ENCODE measurements at regions not wholly inside any gene's neighbourhood (a gene's known extent, or its start where the extent isn't known, plus 50 kb on each side); places are given as distances from the start of the nearest gene placed in this dataset.
"Not testable (repeated sequence)": the region's sequence is repeated elsewhere in the genome, so short reads cannot be mapped to it uniquely, and the experiment has no call there.

DNA sequence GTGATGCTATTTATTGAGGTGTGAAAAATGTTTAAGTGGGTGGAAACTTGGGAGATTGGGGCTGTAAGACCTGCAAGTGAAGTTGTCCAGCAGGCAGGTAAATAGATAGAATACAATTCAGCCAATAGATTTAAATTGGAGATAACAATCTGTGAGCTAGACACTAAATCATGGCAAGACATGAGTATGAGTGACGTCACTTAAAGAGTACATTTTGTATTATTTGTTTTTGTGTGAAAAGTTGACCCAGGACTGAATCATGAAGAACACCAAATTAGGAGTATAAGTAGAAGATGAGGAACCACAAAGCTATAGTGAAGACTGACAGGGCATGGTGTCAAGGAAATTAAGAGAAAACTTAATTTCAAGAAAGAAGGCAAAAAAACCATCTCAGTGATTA lies 249.1 kb upstream of the SEMA3C start:
- DNase-seq: no peak

DNA sequence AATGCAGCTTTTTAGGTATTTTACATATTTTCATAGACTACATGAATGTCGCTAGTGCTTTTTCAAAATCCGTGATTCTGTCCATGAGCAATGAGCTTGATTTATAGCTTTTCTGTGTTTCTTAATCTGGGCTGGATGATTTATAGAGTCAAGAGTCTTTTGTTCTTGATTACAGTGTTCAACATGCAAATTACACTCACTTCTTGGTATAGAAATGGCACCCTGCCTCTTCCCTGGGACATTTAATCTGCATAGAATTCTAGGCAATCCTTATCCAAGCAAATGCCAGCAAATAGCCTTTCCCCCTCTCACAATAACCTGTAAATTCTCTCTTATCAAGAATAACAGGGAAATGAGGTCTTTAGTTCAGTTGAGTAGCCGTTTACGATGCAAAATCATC lies 246.2 kb upstream of the SEMA3C start:
- DNase-seq: no peak

DNA sequence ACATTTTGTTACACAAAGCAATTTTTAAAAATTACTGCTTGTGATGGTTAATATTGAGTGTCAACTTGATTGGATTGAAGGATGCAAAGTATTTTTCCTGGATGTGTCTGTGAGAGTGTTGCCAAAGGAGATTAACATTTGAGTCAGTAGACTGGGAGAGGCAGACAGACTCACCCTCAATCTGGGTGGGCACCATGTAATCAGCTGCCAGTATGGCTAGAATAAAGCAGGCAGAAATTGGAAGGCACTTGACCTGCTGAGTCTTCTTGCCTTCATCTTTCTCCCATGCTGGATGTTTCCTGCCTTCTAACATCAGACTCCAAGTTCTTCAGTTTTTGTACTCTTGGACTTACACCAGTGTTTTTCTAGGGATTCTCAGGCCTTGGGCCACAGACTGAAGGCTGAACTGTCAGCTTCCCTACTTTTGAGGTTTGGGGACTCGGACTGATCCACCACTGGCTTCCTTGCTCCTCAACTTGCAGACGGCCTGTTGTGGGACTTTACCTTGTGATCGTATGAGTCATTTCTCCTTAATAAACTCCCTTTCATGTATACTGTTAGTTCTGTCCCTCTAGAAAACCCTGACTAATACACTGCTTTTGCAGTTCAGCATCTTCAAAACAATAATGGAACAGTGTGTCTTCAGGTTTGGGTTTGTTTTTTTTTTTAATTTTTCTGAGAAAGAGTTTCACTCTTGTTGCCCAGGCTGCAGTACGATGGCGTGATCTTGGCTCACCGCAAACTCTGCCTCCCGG lies 244.1 kb upstream of the SEMA3C start:
- DNase-seq: no peak

DNA sequence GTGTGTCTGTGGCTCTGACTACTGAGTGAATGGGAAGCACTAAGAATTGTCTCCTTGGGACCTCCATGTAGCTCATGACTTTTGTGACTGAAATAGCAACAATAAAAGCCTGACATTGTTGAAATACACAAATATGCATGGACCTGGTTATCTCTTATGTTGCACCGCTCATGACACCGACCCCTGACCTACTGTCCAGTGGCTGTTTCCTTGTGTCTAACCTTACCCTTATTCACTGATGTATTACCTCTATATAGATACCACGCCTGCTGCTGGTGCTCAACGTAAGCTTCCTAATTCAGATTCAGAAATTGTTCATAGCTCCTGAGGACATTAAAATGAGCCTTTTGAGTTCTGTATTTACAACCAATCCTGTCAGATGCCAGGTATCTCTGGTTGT lies 243.4 kb upstream of the SEMA3C start:
- no peak for DNase-seq

DNA sequence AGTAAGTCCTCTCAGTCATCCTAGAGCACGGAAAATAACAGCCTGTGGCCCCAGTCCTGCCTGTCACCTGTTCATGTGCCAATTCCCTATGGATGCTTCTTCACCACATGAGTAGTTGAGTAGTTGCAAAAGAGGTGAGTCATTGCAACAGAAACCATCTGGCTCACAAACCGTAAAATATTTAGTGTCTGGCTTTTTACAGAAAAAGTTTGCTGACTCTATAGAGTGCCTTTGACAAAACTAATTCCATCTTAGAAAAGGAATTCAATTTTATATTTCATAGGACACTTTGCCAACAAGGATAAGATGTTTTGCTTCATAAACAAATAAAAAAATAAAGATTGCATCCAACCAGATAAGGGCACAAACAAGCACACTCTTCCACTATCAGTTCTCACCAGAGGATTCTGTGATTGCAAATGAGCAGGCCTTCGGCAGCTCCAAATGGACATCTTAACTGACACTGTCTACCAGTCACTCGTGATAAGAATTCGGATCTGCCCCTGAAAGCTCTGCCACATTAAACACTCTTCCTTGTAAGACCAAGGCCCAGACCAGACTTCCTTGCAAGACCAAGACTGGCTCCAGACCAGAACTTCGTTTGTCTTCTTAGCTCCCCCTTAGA lies 242.7 kb upstream of the SEMA3C start:
- no peak for DNase-seq

DNA sequence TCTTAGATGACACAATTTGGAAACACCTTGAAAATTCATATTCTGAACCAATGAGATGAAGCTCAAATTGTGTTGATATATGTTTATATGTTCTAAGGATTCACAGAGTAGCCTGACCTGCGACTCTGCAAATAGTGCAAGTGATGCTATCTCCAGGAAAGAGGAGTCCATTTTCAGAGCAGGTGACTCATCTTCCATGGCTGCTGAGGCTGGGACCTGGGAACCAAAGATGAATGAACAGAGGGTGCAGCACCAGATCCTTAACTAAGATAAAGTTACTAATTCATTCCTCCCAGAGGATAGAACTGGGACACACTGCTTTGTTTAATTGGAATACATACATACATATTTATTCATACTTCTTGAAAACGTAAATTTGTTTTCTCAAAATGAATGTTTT lies 240.6 kb upstream of the SEMA3C start:
- no peak for DNase-seq

DNA sequence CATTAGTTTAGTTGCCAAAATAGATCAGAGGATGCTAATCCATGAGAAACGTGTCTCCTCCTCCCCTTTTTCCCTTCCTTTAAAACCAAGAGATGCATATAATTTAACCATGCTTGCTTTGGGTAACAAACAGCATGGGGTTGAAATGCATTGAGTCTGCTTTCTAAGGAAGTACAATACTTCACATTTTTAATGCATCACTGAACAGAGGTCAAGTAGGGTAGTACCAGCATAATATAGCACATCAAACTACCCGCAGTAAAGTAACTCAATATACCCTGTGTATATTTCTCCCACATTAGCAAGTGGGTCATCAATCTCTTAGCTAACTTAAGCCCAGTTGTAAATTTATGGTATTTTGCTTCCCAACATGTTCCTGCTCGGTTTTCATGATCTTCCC lies 239.3 kb upstream of the SEMA3C start:
- no peak for DNase-seq

DNA sequence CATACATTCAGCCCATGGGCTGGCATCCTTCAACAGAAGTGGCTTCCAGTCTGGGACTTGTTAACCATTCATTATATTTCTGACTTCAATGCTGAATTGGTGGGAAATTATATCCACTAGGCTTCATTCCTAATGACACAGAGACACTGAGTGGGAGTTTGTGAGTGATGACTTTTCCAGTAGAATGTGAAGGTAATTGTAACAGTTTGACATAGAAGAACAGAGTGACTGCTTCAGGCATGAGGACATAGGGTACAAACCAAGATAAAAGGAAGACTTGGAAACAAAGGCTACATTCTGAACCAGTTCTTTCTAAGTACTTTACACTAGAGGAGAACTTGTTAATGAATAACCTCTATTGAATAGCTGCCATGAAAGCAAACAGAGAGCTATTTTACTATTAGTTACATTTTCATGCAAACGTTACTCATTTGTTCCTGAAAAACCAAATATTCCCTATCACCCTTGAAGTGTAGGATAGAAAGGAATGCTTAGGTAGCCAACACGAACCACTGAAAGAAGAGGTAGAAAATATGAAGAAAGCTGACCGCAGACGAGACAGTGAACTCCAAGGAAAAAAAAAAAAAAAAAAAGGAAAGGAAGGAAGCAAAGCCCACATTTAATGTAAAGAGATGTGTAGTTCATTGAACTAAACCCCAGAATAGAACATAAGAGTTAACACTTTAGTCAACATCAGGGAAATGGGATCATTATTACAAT lies 237.0 kb upstream of the SEMA3C start:
- DNase-seq: no peak

DNA sequence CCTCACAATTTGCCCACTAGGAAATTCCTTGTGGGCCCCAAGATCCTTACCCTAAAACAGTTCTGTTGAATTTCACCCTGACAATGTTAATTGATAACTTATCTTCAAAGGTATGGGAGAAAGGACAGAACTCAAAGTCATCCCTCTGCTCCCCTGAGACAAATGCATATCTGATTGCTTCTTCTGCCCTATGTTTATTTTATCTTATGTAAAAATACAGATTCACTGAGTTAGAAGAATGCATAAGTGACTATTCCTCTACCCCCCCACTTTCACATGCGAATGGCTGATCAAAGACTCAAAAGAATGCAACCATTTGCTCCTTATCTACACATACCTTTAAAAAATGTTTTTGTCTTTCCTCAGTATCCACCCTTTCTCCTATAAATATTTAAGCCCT lies 235.7 kb upstream of the SEMA3C start:
- DNase-seq: no peak

DNA sequence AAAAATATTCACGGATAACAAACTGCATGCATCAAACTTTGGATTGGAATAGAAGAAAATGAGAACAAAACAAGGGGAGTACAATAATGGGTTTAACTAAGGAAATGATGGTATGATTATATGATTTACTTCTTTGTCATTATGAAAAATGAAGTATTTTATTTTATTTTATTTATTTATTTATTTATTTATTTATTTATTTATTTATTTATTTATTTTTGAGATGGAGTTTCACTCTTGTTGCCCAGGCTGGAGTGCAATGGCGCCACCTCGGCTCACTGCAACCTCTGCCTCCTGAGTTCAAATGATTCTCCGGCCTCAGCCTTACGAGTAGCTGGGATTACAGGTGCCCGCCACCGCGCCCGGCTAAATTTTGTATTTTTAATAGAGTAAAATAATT lies 234.1 kb upstream of the SEMA3C start:
- not testable (repeated sequence) for DNase-seq

DNA sequence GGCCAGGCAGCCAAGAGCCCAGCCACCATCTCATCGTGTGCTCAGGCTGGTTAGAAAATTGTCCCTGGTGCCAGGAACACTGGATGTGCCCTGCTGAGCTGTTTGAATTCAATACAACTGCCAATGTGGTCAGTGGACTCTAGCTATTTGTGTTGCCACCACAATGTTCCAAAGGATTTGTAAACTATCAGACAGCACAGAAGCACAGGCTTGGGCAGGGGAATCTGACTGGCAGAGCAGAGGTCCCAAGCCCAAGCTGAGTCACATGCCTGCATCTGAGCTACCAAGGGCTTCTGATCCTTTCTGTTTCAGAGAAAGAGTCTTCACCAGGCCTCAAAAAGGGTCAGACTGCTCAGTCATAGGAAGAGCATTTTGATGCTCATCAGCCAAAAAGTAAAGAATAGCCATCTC lies 232.1 kb upstream of the SEMA3C start:
- DNase-seq: no peak

DNA sequence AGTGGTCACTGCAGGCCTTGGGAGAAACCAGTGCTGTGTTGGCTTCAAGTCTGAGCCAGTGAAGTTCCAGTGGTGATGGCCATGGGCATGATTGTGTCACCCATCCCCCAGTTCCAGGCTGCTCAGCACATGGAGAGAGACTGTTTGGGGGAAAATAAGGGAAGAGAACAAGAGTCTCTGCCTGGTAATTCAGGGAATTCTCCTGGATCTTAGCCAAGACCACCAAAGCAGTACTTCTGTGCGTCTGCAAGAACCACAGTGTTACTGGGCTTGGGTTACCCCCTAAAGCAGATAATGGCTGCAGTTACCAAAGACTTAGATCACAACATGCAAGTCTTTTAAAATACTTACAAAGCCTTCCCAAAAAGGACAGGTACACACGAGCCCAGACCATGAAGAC lies 225.0 kb upstream of the SEMA3C start:
- DNase-seq: no peak

DNA sequence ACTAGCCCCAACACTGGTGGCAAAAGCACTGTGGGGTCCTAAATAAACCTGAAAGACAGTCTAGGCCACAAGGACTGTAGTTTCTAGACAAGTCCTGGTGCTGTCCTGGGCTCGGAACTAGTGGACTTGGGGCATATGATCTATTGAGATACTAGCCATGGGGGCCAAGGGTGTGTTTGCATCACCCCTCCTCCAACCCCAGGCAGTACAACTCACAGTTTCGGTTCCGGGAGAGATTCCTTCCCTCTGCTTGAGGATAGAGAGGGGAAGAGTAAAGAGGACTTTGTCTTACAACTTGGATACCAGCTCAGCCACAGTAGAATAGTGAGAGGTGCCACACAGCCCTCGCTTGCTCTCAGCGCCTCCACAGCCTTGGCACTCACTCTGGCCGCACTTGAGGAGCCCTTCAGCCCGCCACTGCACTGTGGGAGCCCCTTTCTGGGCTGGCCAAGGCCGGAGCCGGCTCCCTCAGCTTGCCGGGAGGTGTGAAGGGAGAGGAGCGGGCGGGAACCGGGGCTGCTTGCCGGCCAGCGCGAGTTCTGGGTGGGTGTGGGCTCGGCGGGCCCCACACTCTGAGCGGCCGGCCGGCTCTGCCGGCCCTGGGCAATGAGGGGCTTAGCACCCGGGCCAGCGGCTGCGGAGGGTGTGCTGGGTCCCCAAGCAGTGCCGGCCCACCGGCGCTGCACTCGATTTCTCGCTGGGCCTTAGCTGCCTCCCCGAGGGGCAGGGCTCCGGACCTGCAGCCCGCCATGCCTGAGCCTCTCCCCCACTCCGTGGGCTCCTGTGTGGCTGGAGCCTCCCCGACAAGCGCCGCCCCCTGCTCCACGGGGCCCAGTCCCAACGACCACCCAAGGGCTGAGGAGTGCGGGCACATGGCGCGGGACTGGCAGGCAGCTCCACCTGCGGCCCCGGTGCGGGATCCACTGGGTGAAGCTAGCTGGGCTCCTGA lies 222.7 kb upstream of the SEMA3C start:
- DNase-seq: not testable (repeated sequence)

DNA sequence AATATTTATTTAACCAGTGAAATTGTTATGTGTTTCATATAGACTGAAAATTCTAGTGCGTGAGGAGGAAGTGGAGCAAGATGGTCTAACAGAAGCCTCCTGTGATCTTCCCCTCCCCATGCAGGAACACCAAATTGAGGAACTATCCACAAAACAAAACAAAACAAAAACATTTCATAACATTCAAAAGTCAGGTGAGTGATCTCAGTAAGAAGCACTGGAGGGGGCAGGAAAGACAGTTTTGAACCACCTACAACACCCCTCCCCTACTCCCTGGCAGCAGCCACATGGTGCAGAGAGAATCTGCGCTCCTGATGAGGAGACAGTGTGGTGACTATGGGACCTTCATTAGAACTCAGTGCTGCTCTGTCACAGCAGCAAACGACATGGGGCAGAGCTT lies 221.9 kb upstream of the SEMA3C start:
- DNase-seq: no peak

DNA sequence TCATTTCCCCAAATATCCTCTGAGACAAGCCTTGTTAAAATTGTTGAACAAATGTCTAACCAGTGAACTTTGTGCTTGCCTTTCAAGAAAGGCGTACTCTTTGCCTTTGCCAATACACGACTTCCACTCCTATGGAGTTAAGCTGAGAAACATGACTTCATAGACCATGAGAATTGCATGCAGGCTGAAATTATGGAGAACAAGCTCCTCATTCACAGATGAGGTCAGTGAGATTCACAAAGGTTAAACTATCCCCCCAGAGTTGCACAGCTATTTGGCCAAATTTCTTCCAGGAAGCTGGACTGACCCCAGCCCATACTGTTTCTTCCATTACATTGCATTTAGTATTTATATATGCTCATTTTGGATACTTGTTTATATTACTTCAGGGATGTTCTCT lies 221.4 kb upstream of the SEMA3C start:
- peak; percentile 73 for DNase-seq

DNA sequence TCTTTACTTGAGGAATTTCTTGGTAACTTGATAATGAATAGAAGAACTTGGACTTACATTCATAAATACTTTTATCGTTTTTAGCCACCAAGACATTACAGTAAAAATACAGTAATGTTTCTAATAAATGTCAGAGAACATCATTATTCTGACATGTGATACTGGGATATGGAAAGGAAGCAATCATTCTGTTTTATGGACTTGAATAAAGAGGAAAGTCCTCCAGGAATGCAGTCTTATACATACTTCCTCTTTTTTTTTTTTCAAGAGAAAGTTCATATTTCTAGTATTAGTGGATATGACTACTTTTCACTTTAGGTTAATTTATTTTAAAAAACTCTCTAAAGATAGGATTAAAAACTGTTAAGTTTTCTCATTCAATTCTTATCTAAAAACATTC lies 220.0 kb upstream of the SEMA3C start:
- DNase-seq: no peak

DNA sequence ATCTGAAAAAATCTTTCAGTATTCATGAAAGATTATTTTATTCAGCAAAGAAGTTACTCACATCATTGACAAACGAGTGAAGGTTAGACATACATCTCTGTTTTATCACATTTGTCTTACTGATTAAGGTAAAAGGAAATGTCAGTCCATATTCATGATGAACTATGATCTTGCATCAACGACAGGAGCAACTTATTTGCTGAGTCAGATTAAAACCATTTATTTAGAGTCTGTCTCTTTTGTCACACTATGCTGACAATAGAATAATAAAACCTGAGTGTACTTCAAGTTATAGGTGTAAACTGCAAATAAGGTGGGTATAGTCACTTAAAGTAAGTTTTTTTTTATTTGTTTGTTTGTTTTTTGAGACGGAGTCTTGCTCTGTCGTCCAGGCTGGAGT lies 216.5 kb upstream of the SEMA3C start:
- DNase-seq: no peak

DNA sequence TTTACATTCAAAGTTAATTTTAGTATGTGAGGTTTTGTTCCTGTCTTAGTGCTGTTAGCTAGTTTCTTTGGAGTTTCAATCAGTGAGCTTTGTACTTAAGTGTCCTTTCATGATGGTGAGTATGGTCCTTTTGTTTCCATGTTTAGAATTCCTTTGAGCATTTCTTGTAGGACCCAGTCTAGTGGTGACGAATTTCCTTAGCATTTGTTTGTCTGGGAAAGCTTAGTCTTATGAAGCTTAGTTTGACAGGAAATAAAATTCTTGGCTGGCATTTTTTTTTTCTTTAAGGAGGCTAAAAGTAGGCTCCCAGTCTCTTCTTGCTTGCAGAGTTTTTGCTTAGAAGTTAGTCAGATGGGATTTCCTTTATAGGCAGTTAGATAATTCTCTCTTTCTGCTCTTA lies 209.2 kb upstream of the SEMA3C start:
- no peak for DNase-seq

DNA sequence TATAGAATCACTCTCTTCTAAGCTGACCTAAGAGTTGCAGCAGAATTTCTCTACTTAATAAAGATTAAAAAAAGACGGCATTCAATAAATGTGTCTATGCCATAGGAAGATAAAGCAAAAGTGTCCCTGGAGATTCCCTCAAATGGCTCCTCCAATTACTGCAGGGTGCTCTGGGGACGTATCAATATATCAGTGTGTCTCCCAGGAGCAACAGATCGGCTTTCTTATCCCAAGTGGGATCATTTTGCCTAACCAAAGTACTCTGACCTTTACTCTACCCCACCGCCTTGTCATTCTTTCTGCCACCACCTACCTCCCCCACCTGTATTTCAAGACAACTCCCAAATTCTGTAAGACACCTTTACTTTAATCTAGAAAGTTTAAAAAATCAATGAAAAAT lies 202.0 kb upstream of the SEMA3C start:
- no peak for DNase-seq

DNA sequence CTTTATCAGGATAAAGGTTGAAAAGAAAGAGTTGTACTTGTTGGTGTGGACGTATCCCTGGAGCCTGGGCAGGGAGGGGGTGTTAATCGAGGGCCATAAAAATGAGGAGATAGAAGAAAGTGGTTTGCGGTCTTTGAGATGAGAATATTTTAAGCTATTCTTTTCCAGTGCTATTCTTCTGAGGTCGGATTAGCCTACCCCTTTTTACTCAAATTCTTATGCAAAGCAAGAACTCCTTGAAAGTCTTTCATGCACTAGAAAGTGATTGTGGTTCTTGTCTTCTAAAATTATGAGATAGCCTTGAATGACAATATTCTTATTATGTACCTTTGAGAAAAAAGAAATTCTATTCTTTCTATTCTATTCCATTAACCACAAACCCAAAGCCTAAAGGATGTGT lies 201.3 kb upstream of the SEMA3C start:
- no peak for DNase-seq

DNA sequence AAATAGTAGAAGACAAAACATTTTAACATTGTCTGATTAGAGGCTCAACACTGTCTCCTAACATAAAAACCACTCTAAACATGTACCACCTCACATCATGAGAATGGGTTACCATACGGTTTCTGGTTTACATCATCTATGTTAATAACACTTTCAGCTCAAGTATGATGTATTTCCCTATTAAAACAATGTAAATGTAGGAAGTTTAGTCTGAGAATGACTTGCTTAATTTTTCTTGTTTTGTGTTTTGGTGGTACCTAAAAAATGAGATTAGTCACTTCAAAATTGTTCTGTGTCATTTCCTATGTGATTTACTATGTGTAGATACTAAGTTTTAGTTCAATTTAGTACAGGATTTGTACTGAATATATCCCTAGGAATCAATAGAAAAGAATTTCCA lies 195.8 kb upstream of the SEMA3C start:
- no peak for DNase-seq

DNA sequence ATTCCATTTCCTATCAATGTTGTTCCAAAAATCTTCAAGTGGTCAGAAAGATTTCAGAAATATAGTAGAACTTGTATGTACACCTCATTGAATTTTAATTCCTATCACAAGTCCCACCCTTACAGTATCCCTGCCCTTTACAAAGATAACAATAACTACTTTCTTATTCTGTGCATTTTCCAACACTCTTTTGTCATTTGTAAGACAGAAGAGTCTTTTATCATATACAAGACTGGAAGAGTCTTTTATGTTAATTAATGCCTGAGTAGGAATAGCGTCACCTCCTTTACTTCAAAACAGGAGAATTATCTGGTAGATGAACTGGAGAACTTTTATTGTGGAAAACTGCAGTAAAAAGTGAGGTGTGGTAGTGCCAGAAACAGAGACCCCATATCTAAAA lies 193.9 kb upstream of the SEMA3C start:
- DNase-seq: no peak

All from left hindlimb (tissue), 1 donor.